Esophagus squamous epithelium (tissue), 5 donors: ENCODE measurements at regions not wholly inside any gene's neighbourhood (a gene's known extent, or its start where the extent isn't known, plus 50 kb on each side); places are given as distances from the start of the nearest gene placed in this dataset.

Source experiments
- DNase-seq: peaks from one replicate; lab custom pipeline; 2025; lab: John Stamatoyannopoulos, UW
- H3K27ac ChIP-seq, 4 donors: fragments of 200-600 bp; sonication (generic); one replicate each; pipeline ENCODE4 v1.5.1; 2016 to 2019; ENCODE audit warnings: mild to moderate bottlenecking in 1 of 4
- H3K27me3 ChIP-seq, 4 donors: fragments of 200-600 bp; sonication (generic); 1 replicate in 3 of 4; 2 replicates in 1 of 4; pipeline versions ENCODE4 v1.5.1 to v1.6.0; 2017 to 2021; ENCODE audit warnings: antibody characterized with exemption in 1 of 4
- H3K36me3 ChIP-seq, 3 donors: fragments of 200-600 bp; sonication (generic); one replicate each; pipeline ENCODE4 v1.5.1; 2016 to 2019
- H3K4me1 ChIP-seq, 3 donors: fragments of 200-600 bp; sonication (generic); one replicate each; pipeline ENCODE4 v1.5.1; 2017 to 2019
- H3K4me3 ChIP-seq, 4 donors: fragments of 200-600 bp; sonication (generic); 1 replicate in 3 of 4; 2 replicates in 1 of 4; pipeline ENCODE4 v1.5.1; 2016 to 2019; ENCODE audit warnings: mild to moderate bottlenecking in 2 of 4, moderate library complexity in 1 of 4
- H3K9me3 ChIP-seq, 3 donors: fragments of 200-600 bp; sonication (generic); one replicate each; pipeline ENCODE4 v1.5.1; 2016 to 2019
- CTCF ChIP-seq, 6 experiments: fragments of 450-650 bp in 4 of 6; fragments of 200-600 bp in 2 of 6; sonication (generic) in 2 of 6; IDR thresholded peaks; one replicate each; pipeline ENCODE4 v1.5.1; 2016 to 2019; ENCODE audit warnings: antibody characterized with exemption in 6 of 6, mild to moderate bottlenecking in 4 of 6, moderate library complexity in 4 of 6
- POLR2A ChIP-seq, 4 donors: fragments of 450-650 bp; IDR thresholded peaks; one replicate each; pipeline ENCODE4 v1.6.1; 2017; ENCODE audit warnings: antibody characterized with exemption in 4 of 4, mild to moderate bottlenecking in 4 of 4, moderate library complexity in 3 of 4
- WGBS, 2 donors: methylation state at CpG; one replicate each; pipeline ENCODE4 v1.1.5; 2018; 5-methylcytosine and 5-hydroxymethylcytosine counted together
- intact Hi-C: fragments of 100-400 bp; cut with DNase I; formaldehyde crosslinking; loops from one replicate; pipeline ENCODE4 v1.15.0; 2022
- donor health status: DM: yes; HTN: yes; CAD: no.

- intact Hi-C loops = no loop called here
- no peaks in the 10 kb centered on the region for H3K27me3 ChIP-seq
- no peaks in the 10 kb centered on the region for H3K4me1 ChIP-seq
- H3K36me3 ChIP-seq = no peaks in the 10 kb centered on the region
- H3K4me3 ChIP-seq = no peak overlapping the region
- 52 to 77% methylated on average over 1 of the region's 1 CpG for WGBS, 2 donors
- H3K9me3 ChIP-seq = no peaks in the 10 kb centered on the region
- TF ChIP-seq POLR2A (IDR thresholded peaks at IDR 0.05) (no peak), CTCF (IDR thresholded peaks at IDR 0.05) (no peak)
- no peak for DNase-seq
- no peak overlapping the region for H3K27ac ChIP-seq
Measured at GRCh38 chr18:65411061-65411460, 339.8 kb upstream of the CDH7 start.

GRCh38 chr18:65409261-65409660, 341.6 kb upstream of the CDH7 start:
- WGBS, 2 donors = 65 to 75% methylated on average over 3 of the region's 3 CpGs

GRCh38 chr18:65403534-65403933, 347.3 kb upstream of the CDH7 start:
- DNase-seq = no peak
- intact Hi-C loops = no loop called here
- Histone ChIP-seq H3K4me3 (no peak overlapping the region), H3K27ac (no peak overlapping the region), H3K36me3 (no peaks in the 10 kb centered on the region), H3K27me3 (no peaks in the 10 kb centered on the region), H3K9me3 (no peaks in the 10 kb centered on the region), H3K4me1 (no peaks in the 10 kb centered on the region)
- no peak for TF ChIP-seq POLR2A (IDR thresholded peaks at IDR 0.05)
- no peak for TF ChIP-seq CTCF (IDR thresholded peaks at IDR 0.05)

More at GRCh38 chr18:65409261-65409660, 341.6 kb upstream of the CDH7 start:
- Histone ChIP-seq H3K4me1 (no peaks in the 10 kb centered on the region), H3K4me3 (no peak overlapping the region), H3K36me3 (no peaks in the 10 kb centered on the region), H3K27ac (no peak overlapping the region), H3K27me3 (no peaks in the 10 kb centered on the region), H3K9me3 (no peaks in the 10 kb centered on the region)
- TF ChIP-seq CTCF (IDR thresholded peaks at IDR 0.05) (no peak), POLR2A (IDR thresholded peaks at IDR 0.05) (no peak)
- no peak for DNase-seq
- intact Hi-C loops = no loop called here

- intact Hi-C loops = no loop called here
- no peaks in the 10 kb centered on the region for H3K36me3 ChIP-seq
- WGBS, 2 donors = 41 to 53% methylated on average over 1 of the region's 1 CpG
- H3K9me3 ChIP-seq = no peaks in the 10 kb centered on the region
- TF ChIP-seq CTCF (IDR thresholded peaks at IDR 0.05) (no peak), POLR2A (IDR thresholded peaks at IDR 0.05) (no peak)
- H3K4me3 ChIP-seq = no peak overlapping the region
- H3K27ac ChIP-seq = no peak overlapping the region
- DNase-seq = no peak
- H3K4me1 ChIP-seq = no peaks in the 10 kb centered on the region
- H3K27me3 ChIP-seq = no peaks in the 10 kb centered on the region
Measured at GRCh38 chr18:65399091-65399490, 351.7 kb upstream of the CDH7 start.

GRCh38 chr18:65398347-65399075, 352.3 kb upstream of the CDH7 start:
- intact Hi-C loops = no loop called here
- TF ChIP-seq CTCF (IDR thresholded peaks at IDR 0.05) (no peak), POLR2A (IDR thresholded peaks at IDR 0.05) (no peak)
- Histone ChIP-seq H3K36me3 (no peaks in the 10 kb centered on the region), H3K27ac (no peak overlapping the region), H3K9me3 (no peaks in the 10 kb centered on the region), H3K27me3 (no peaks in the 10 kb centered on the region), H3K4me1 (no peaks in the 10 kb centered on the region), H3K4me3 (no peak overlapping the region)
- no peak for DNase-seq
- 49 to 58% methylated on average over 4 of the region's 4 CpGs for WGBS, 2 donors
